Activated CD4-positive, alpha-beta T cell treated with anti-CD3 and anti-CD28 coated beads for 24 hours (primary cell): ENCODE measurements at regions not wholly inside any gene's neighbourhood (a gene's known extent, or its start where the extent isn't known, plus 50 kb on each side); places are given as distances from the start of the nearest gene placed in this dataset.
"Not testable (repeated sequence)": the region's sequence is repeated elsewhere in the genome, so short reads cannot be mapped to it uniquely, and the experiment has no call there.

Source experiments
- DNase-seq, 2 donors: peaks; one replicate each; pipeline ENCODE4 v3.0.0-alpha.2; 2020; ENCODE audit warnings: low read depth in 2 of 2

DNA sequence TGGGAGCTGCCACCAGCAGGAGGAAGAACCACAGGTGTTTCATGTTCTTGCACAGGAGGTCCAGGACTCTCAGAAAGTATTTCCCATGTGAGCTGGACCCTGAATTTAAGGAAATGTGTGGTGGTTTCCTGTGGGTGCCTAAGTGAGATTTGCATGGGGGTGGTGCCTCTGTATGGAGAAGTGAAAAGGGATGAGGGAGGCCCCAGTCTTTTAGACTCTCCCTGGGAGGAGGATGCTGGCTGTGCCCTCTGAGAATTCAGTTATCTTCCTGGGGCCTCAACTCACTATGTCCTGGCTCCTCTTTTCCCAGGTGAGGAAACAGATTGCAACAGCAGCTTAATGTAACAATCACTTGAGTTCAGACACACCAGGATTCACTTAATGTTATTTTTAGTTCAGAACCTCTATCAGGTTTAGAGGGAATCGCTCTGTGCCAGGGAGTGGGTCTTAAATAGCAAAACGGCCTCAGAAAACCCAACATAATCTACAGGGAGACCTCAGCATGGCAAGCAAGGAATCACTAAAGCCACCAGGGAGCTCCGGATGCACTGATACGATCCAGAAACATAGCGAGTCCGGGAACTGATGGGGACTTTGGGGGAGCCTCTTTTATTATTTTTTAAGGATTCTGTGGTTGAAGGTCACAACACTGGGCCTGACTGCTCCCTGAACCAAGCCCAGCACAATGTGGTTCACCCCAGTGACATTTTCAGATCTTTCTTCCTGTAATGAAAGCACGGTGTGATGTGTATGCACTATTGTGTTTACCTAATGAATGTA is 823.5 kb downstream of the TMEM121 start:
- DNase-seq: not testable (repeated sequence)

GRCh38 chr14:106355007-106355791 is 828.8 kb downstream of the TMEM121 start:
- not testable (repeated sequence) for DNase-seq

GRCh38 chr14:106355881-106356642 is 829.7 kb downstream of the TMEM121 start:
- not testable (repeated sequence) for DNase-seq

DNA sequence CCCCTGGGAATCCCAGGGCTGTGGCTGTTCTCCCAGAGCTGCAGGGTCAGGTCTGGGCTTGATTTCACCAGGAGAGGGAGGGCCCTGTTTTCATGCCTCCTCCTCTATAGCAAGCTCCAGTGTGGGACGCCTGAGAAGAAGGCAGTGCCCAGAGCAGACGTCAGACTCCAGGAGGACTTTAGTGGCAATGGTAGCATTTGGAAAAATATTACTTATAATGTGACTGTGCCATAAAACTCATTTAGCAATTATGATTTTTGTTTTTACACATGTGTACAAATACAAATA is 830.2 kb downstream of the TMEM121 start:
- not testable (repeated sequence) for DNase-seq

GRCh38 chr14:106359157-106359887 is 832.9 kb downstream of the TMEM121 start:
- peak in 1 of 2 donors; percentile 42 for DNase-seq

DNA sequence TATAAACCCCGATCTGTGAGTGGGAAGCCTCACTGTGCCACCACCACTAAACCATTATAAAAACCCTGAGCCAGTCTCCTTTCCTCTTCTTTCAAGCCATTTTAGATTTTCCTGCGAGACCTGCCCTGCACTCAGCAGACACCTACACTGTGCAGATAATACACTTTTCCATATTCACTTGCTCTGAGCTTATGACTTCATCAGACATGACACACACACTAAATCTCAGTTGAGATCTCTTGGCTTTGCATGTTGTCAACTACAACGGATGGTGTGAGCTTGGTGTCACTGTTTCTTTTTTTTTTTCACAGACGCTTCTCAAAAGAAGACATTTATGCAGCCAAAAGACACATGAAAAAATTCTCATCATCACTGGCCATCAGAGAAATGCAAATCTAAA is 839.0 kb downstream of the TMEM121 start:
- DNase-seq: not testable (repeated sequence)

GRCh38 chr14:106365894-106366293 is 839.5 kb downstream of the TMEM121 start:
- not testable (repeated sequence) for DNase-seq

GRCh38 chr14:106366971-106367370 is 840.6 kb downstream of the TMEM121 start:
- DNase-seq: not testable (repeated sequence)

DNA sequence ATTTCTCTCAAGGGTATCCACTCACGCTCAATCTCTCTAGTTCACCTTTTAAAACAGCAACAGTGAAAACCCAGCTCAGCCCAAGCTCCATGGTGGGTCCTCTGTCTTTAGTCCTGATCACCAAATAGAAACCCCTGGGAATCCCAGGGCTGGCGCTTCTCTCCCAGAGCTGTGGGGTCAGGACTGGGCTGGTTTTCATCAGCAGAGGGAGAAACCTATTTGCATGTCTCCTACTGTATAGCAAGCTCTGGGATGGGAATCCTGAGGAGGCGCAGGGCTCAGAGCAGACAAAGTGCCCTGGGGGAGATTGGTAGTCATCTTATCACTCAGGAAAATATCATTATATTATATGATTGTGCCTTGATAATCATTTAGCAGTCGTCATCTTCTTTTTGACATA is 843.1 kb downstream of the TMEM121 start:
- DNase-seq: not testable (repeated sequence)

DNA sequence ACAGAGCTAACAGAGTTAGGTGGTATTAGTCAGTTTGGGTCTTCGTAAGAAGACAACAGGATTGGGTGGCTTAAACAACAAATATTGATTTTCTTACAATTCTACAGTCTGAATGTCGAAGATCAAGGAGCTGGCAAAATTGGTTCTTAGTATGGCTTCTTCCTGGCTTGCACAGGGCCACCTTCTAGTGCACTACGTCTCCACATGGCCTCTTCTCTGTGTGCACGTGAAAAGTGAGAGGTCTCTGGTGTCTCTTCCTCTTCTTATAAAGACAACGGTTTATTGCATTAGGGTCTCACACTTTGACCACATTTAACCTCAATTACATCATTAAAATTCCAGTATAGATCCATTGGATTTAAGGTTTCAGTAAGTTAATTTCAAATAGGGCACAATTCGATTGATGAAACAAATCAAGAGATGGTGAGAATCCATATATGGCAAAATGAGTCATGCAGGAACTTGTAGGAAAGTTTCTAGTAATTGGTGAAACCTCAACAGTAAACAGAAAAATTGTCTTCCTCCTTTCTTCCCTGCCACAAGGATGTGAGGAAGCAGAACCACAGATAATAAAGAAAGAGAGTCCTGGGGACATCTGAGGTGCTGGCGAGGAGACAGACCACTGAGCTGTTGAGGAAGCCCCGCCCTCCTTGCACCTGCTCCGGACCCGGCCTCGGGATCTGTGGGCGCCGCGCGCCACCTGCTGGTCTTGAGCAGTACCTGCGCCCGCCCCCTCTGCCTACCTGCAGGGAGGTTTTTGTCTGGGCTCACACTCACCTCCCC is 846.7 kb downstream of the TMEM121 start:
- DNase-seq: peak; percentile 74 to 75

GRCh38 chr14:106373653-106374110 is 847.3 kb downstream of the TMEM121 start:
- DNase-seq: not testable (repeated sequence)

GRCh38 chr14:106377432-106377831 is 851.0 kb downstream of the TMEM121 start:
- DNase-seq: no peak

GRCh38 chr14:106378191-106378590 is 851.8 kb downstream of the TMEM121 start:
- DNase-seq: peak in 1 of 2 donors; percentile 22

- DNase-seq: no peak
Observed at GRCh38 chr14:106380740-106381139, 854.4 kb downstream of the TMEM121 start.

DNA sequence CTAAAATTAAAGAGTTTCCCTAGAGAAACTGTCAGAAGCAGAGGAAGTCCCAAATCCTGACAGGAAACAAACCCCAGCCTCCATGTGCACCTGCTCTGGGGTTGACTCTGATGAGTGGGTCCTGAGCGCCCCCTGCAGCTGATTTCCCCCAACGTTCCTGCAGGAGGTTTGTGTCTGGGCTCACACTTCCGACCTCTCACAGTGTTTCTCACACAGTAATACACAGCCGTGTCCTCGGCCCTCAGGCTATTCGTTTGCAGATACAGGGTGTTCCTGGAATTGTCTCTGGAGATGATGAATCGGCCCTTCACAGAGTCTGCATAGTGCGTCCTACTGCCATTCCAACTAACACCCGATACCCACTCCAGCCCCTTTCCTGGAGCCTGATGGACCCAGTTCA is 862.8 kb downstream of the TMEM121 start:
- not testable (repeated sequence) for DNase-seq

GRCh38 chr14:106390401-106390800 is 864.0 kb downstream of the TMEM121 start:
- DNase-seq: no peak

- no peak for DNase-seq
Observed at GRCh38 chr14:106390947-106391346, 864.6 kb downstream of the TMEM121 start.

- no peak for DNase-seq
Observed at GRCh38 chr14:106393742-106394141, 867.4 kb downstream of the TMEM121 start.

GRCh38 chr14:106395456-106396050 is 869.2 kb downstream of the TMEM121 start:
- no peak for DNase-seq

GRCh38 chr14:106396999-106397398 is 870.6 kb downstream of the TMEM121 start:
- no peak for DNase-seq
